22Rv1 (cell line): ENCODE measurements at regions not wholly inside any gene's neighbourhood (a gene's known extent, or its start where the extent isn't known, plus 50 kb on each side); places are given as distances from the start of the nearest gene placed in this dataset.
"Not testable (repeated sequence)": the region's sequence is repeated elsewhere in the genome, so short reads cannot be mapped to it uniquely, and the experiment has no call there.

Source experiments
- ZFX ChIP-seq: fragments of 450-650 bp; IDR thresholded peaks from 2 replicates; pipeline ENCODE4 v1.6.1; 2017; ENCODE audit warnings: antibody characterized with exemption, borderline replicate concordance
- TF ChIP-seq, protein P1 (sequence below): fragments of 450-650 bp; IDR thresholded peaks from 2 replicates; pipeline ENCODE4 v1.5.1; 2017; ENCODE audit warnings: mild to moderate bottlenecking

GRCh38 chr6:21732032-21732730 is 138.6 kb downstream of the SOX4 start:
- TF ChIP-seq, protein P1, sequence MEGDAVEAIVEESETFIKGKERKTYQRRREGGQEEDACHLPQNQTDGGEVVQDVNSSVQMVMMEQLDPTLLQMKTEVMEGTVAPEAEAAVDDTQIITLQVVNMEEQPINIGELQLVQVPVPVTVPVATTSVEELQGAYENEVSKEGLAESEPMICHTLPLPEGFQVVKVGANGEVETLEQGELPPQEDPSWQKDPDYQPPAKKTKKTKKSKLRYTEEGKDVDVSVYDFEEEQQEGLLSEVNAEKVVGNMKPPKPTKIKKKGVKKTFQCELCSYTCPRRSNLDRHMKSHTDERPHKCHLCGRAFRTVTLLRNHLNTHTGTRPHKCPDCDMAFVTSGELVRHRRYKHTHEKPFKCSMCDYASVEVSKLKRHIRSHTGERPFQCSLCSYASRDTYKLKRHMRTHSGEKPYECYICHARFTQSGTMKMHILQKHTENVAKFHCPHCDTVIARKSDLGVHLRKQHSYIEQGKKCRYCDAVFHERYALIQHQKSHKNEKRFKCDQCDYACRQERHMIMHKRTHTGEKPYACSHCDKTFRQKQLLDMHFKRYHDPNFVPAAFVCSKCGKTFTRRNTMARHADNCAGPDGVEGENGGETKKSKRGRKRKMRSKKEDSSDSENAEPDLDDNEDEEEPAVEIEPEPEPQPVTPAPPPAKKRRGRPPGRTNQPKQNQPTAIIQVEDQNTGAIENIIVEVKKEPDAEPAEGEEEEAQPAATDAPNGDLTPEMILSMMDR = not testable (repeated sequence)
- not testable (repeated sequence) for TF ChIP-seq ZFX
